OCI-LY3 (cell line): ENCODE measurements at regions not wholly inside any gene's neighbourhood (a gene's known extent, or its start where the extent isn't known, plus 50 kb on each side); places are given as distances from the start of the nearest gene placed in this dataset.

Source experiments
- CTCF ChIP-seq: fragments of 200-600, 300-600 bp; sonication (generic); IDR thresholded peaks from 2 replicates; pipeline ENCODE4 v1.5.1; 2014; ENCODE audit warnings: antibody characterized with exemption, low read length, low read depth
- EZH2phosphoT487 ChIP-seq: fragments of 200-600 bp; shearing (Covaris generic); IDR thresholded peaks from 2 replicates; pipeline ENCODE4 v1.6.1; 2018; ENCODE audit warnings: antibody characterized with exemption, mixed run types, low read depth

- TF ChIP-seq CTCF (no peak), EZH2phosphoT487 (no peak)
Observed at GRCh38 chr3:59246719-59247401, 197.0 kb upstream of the CFAP20DC start.
